ENCODE measurements at regions not wholly inside any gene's neighbourhood (a gene's known extent, or its start where the extent isn't known, plus 50 kb on each side); places are given as distances from the start of the nearest gene placed in this dataset.

- TF ChIP-seq BRCA1 (IDR thresholded peaks at IDR 0.05; ENCODE audit: low read depth, low read length): no peak
- TF ChIP-seq, protein P1, sequence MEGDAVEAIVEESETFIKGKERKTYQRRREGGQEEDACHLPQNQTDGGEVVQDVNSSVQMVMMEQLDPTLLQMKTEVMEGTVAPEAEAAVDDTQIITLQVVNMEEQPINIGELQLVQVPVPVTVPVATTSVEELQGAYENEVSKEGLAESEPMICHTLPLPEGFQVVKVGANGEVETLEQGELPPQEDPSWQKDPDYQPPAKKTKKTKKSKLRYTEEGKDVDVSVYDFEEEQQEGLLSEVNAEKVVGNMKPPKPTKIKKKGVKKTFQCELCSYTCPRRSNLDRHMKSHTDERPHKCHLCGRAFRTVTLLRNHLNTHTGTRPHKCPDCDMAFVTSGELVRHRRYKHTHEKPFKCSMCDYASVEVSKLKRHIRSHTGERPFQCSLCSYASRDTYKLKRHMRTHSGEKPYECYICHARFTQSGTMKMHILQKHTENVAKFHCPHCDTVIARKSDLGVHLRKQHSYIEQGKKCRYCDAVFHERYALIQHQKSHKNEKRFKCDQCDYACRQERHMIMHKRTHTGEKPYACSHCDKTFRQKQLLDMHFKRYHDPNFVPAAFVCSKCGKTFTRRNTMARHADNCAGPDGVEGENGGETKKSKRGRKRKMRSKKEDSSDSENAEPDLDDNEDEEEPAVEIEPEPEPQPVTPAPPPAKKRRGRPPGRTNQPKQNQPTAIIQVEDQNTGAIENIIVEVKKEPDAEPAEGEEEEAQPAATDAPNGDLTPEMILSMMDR (IDR thresholded peaks at IDR 0.05; ENCODE audit: control extremely low read depth in 1 of 3, insufficient read depth in 1 of 3, low read depth in 1 of 3, low read length in 3 of 3): no peak
- no peak for TF ChIP-seq SRF (IDR thresholded peaks at IDR 0.05; ENCODE audit: low read depth, low read length)
- TF ChIP-seq EGR1 (IDR thresholded peaks at IDR 0.05; ENCODE audit: borderline replicate concordance, low read depth, low read length): no peak
- no peak for TF ChIP-seq TCF12 (IDR thresholded peaks at IDR 0.05; ENCODE audit: low read depth, low read length)
- TF ChIP-seq E2F6 (IDR thresholded peaks at IDR 0.05): no peak
- no peak for TF ChIP-seq CHD2 (IDR thresholded peaks at IDR 0.05; ENCODE audit: low read length)
- TF ChIP-seq GABPA (IDR thresholded peaks at IDR 0.05; ENCODE audit: borderline replicate concordance, insufficient read depth, low read length): no peak
- no peak for TF ChIP-seq POLR2A (IDR thresholded peaks at IDR 0.05; ENCODE audit: control extremely low read depth in 1 of 2, low read depth in 2 of 2, low read length in 2 of 2)
- no peak for TF ChIP-seq USF2 (IDR thresholded peaks at IDR 0.05; ENCODE audit: low read length)
- no peak for TF ChIP-seq CEBPB (IDR thresholded peaks at IDR 0.05; ENCODE audit: low read depth, low read length)
- TF ChIP-seq POLR2AphosphoS5 (IDR thresholded peaks at IDR 0.05; ENCODE audit: low read depth, low read length): no peak
- no peak for TF ChIP-seq TAF1 (IDR thresholded peaks at IDR 0.05; ENCODE audit: low read depth, low read length)
- TF ChIP-seq RFX5 (IDR thresholded peaks at IDR 0.05; ENCODE audit: borderline replicate concordance, low read depth, low read length): no peak
Observed at GRCh38 chr14:54232735-54233134, 164.1 kb upstream of the CDKN3 start.
